ENCODE measurements at regions not wholly inside any gene's neighbourhood (a gene's known extent, or its start where the extent isn't known, plus 50 kb on each side); places are given as distances from the start of the nearest gene placed in this dataset.

DNA sequence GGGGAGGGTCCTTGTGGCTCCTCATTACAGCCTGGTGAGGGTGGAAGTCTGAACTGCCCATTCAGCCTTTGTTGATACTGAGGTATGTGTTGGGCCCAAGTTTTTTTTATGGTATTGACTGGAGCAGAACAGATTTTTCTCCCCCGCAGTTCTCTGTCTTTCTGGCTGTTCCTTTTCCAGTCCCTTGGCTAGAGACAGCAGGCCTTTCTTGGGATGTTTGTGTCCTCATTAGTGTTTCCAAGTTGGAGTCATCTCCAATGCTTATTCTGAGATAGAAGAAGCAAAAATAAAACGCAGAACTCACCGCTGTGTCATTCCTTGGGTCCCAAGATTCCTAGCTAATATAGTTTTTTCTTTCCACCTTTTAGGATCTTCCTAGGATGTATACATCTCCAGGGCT lies 193.3 kb downstream of the RAMP3 start:
- TF ChIP-seq, protein P1, sequence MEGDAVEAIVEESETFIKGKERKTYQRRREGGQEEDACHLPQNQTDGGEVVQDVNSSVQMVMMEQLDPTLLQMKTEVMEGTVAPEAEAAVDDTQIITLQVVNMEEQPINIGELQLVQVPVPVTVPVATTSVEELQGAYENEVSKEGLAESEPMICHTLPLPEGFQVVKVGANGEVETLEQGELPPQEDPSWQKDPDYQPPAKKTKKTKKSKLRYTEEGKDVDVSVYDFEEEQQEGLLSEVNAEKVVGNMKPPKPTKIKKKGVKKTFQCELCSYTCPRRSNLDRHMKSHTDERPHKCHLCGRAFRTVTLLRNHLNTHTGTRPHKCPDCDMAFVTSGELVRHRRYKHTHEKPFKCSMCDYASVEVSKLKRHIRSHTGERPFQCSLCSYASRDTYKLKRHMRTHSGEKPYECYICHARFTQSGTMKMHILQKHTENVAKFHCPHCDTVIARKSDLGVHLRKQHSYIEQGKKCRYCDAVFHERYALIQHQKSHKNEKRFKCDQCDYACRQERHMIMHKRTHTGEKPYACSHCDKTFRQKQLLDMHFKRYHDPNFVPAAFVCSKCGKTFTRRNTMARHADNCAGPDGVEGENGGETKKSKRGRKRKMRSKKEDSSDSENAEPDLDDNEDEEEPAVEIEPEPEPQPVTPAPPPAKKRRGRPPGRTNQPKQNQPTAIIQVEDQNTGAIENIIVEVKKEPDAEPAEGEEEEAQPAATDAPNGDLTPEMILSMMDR (IDR thresholded peaks at IDR 0.05; ENCODE audit: poor library complexity) = no peak
- TF ChIP-seq EZH2 (IDR thresholded peaks at IDR 0.05; ENCODE audit: borderline replicate concordance) = no peak
- TF ChIP-seq EZH2phosphoT487 (IDR thresholded peaks at IDR 0.05; ENCODE audit: low read depth, severe bottlenecking, unreplicated experiment) = no peak

All from hepatocyte (in vitro differentiated cells).